Muscle layer of duodenum (tissue), 2 donors: ENCODE measurements at regions not wholly inside any gene's neighbourhood (a gene's known extent, or its start where the extent isn't known, plus 50 kb on each side); places are given as distances from the start of the nearest gene placed in this dataset.
"Not testable (repeated sequence)": the region's sequence is repeated elsewhere in the genome, so short reads cannot be mapped to it uniquely, and the experiment has no call there.

ENCODE experiments used
- H3K27ac ChIP-seq: one replicate; pipeline ENCODE4 v1.7.0; 2013; ENCODE audit warnings: mild to moderate bottlenecking, low read length
- H3K27me3 ChIP-seq: one replicate; pipeline ENCODE4 v1.7.0; 2013; ENCODE audit warnings: low read depth, mild to moderate bottlenecking, control low read depth, low read length
- H3K36me3 ChIP-seq, 2 donors: one replicate each; pipeline ENCODE4 v1.7.0; 2013; ENCODE audit warnings: low read length in 2 of 2, control low read depth in 1 of 2, mild to moderate bottlenecking in 1 of 2; ENCODE audit not compliant: insufficient read depth in 2 of 2, control insufficient read depth in 1 of 2
- H3K4me1 ChIP-seq, 2 donors: one replicate each; pipeline ENCODE4 v1.7.0; 2013; ENCODE audit warnings: low read length in 2 of 2, mild to moderate bottlenecking in 2 of 2, control low read depth in 1 of 2, moderate library complexity in 1 of 2; ENCODE audit not compliant: insufficient read depth in 2 of 2, control insufficient read depth in 1 of 2
- H3K4me3 ChIP-seq, 2 donors: one replicate each; pipeline ENCODE4 v1.7.0; 2013; ENCODE audit warnings: low read length in 2 of 2, low read depth in 1 of 2, mild to moderate bottlenecking in 1 of 2
- H3K9me3 ChIP-seq, 2 donors: one replicate each; pipeline ENCODE4 v1.7.0; 2013; ENCODE audit warnings: low read length in 2 of 2, control low read depth in 1 of 2, mild to moderate bottlenecking in 1 of 2; ENCODE audit not compliant: control insufficient read depth in 1 of 2
- donor health status: healthy.

GRCh38 chr12:107597695-107598410, 87.7 kb upstream of the PWP1 start:
- H3K4me3 ChIP-seq, result no peak overlapping the region
- no peaks in the 10 kb centered on the region for H3K4me1 ChIP-seq
- no peak overlapping the region for H3K27ac ChIP-seq
- H3K27me3 ChIP-seq, result no peaks in the 10 kb centered on the region
- no peaks in the 10 kb centered on the region for H3K36me3 ChIP-seq
- H3K9me3 ChIP-seq, result peaks cover 4 to 6% of the 10 kb centered on the region in 2 donors

GRCh38 chr12:107598906-107599305, 86.7 kb upstream of the PWP1 start:
- Histone ChIP-seq H3K27ac (no peak overlapping the region), H3K36me3 (no peaks in the 10 kb centered on the region), H3K4me1 (no peaks in the 10 kb centered on the region), H3K4me3 (no peak overlapping the region), H3K9me3 (peaks cover 0 to 1% of the 10 kb centered on the region in 2 donors), H3K27me3 (no peaks in the 10 kb centered on the region)

- Histone ChIP-seq H3K9me3 (no peaks in the 10 kb centered on the region), H3K27me3 (no peaks in the 10 kb centered on the region), H3K4me1 (no peaks in the 10 kb centered on the region), H3K4me3 (no peak overlapping the region), H3K36me3 (no peaks in the 10 kb centered on the region), H3K27ac (no peak overlapping the region)
Observed at GRCh38 chr12:107600581-107601144, 84.9 kb upstream of the PWP1 start.

GRCh38 chr12:107602446-107602845, 83.2 kb upstream of the PWP1 start:
- Histone ChIP-seq H3K4me3 (no peak overlapping the region), H3K27me3 (no peaks in the 10 kb centered on the region), H3K27ac (no peak overlapping the region), H3K36me3 (no peaks in the 10 kb centered on the region), H3K4me1 (no peaks in the 10 kb centered on the region), H3K9me3 (no peaks in the 10 kb centered on the region)

- Histone ChIP-seq H3K36me3 (no peaks in the 10 kb centered on the region), H3K27ac (no peak overlapping the region), H3K4me1 (no peaks in the 10 kb centered on the region), H3K27me3 (no peaks in the 10 kb centered on the region), H3K4me3 (no peak overlapping the region), H3K9me3 (no peaks in the 10 kb centered on the region)
Observed at GRCh38 chr12:107605293-107605692, 80.3 kb upstream of the PWP1 start.

GRCh38 chr12:107607464-107608392, 77.9 kb upstream of the PWP1 start:
- no peaks in the 10 kb centered on the region for H3K4me1 ChIP-seq
- no peaks in the 10 kb centered on the region for H3K9me3 ChIP-seq
- no peaks in the 10 kb centered on the region for H3K27me3 ChIP-seq
- H3K27ac ChIP-seq, result no peak overlapping the region
- H3K4me3 ChIP-seq, result no peak overlapping the region
- no peaks in the 10 kb centered on the region for H3K36me3 ChIP-seq

- H3K9me3 ChIP-seq, H3K4me3 ChIP-seq, H3K4me1 ChIP-seq, H3K27me3 ChIP-seq, H3K27ac ChIP-seq, H3K36me3 ChIP-seq: not testable (repeated sequence)
Observed at GRCh38 chr12:107608779-107609178, 76.8 kb upstream of the PWP1 start.

GRCh38 chr12:107610021-107610859, 75.4 kb upstream of the PWP1 start:
- H3K27ac ChIP-seq, result no peak overlapping the region
- no peaks in the 10 kb centered on the region for H3K27me3 ChIP-seq
- H3K36me3 ChIP-seq, result no peaks in the 10 kb centered on the region
- H3K9me3 ChIP-seq, result no peaks in the 10 kb centered on the region
- H3K4me3 ChIP-seq, result no peak overlapping the region
- no peaks in the 10 kb centered on the region for H3K4me1 ChIP-seq

GRCh38 chr12:107612508-107612907, 73.1 kb upstream of the PWP1 start:
- Histone ChIP-seq H3K27ac (no peak overlapping the region), H3K36me3 (no peaks in the 10 kb centered on the region), H3K27me3 (no peaks in the 10 kb centered on the region), H3K9me3 (no peaks in the 10 kb centered on the region), H3K4me1 (no peaks in the 10 kb centered on the region), H3K4me3 (no peak overlapping the region)

GRCh38 chr12:107616941-107617340, 68.7 kb upstream of the PWP1 start:
- Histone ChIP-seq H3K4me3 (no peak overlapping the region), H3K4me1 (no peaks in the 10 kb centered on the region), H3K27me3 (no peaks in the 10 kb centered on the region), H3K36me3 (no peaks in the 10 kb centered on the region), H3K9me3 (no peaks in the 10 kb centered on the region), H3K27ac (no peak overlapping the region)

GRCh38 chr12:107618106-107618505, 67.5 kb upstream of the PWP1 start:
- Histone ChIP-seq H3K4me1 (no peaks in the 10 kb centered on the region), H3K36me3 (no peaks in the 10 kb centered on the region), H3K9me3 (no peaks in the 10 kb centered on the region), H3K27ac (no peak overlapping the region), H3K27me3 (no peaks in the 10 kb centered on the region), H3K4me3 (no peak overlapping the region)
